DND-41 (cell line): ENCODE measurements at regions not wholly inside any gene's neighbourhood (a gene's known extent, or its start where the extent isn't known, plus 50 kb on each side); places are given as distances from the start of the nearest gene placed in this dataset.
A peak's percentile ranks its signal among the peaks of the same experiment; 100 is the strongest.
"Not testable (repeated sequence)": the region's sequence is repeated elsewhere in the genome, so short reads cannot be mapped to it uniquely, and the experiment has no call there.

Experiments used
- ATAC-seq: fragments of 200-7000 bp; cut with Tn5 transposase; 3 replicates; pipeline ENCODE4 v1.9.1; 2021; ENCODE audit warnings: low read depth; ENCODE audit not compliant: insufficient read depth
- DNase-seq: peaks from one replicate; pipeline ENCODE4 v3.0.0-alpha.2; 2020
- H2AFZ ChIP-seq: 2 replicates; pipeline ENCODE4 v1.6.0; 2012; ENCODE audit warnings: low read depth, low read length
- H3K27ac ChIP-seq: 2 replicates; pipeline ENCODE4 v1.5.1; 2012; ENCODE audit warnings: low read length, inconsistent platforms
- H3K27me3 ChIP-seq: fragments of 200-600 bp; sonication (generic); 2 replicates; pipeline ENCODE4 v1.6.0; 2012; ENCODE audit warnings: low read length, mild to moderate bottlenecking, inconsistent platforms; ENCODE audit not compliant: insufficient read depth, poor library complexity
- H3K36me3 ChIP-seq: 2 replicates; pipeline ENCODE4 v1.5.1; 2012; ENCODE audit warnings: low read length, inconsistent platforms; ENCODE audit not compliant: insufficient read depth
- H3K4me1 ChIP-seq: 2 replicates; pipeline ENCODE4 v1.5.1; 2012; ENCODE audit warnings: mild to moderate bottlenecking, low read length; ENCODE audit not compliant: insufficient read depth
- H3K4me2 ChIP-seq: 2 replicates; pipeline ENCODE4 v1.6.0; 2012; ENCODE audit warnings: mild to moderate bottlenecking, moderate library complexity, low read length, inconsistent platforms; ENCODE audit not compliant: insufficient read depth
- H3K4me3 ChIP-seq, 2 experiments: fragments of 200-600 bp in 1 of 2; shearing (Covaris generic) in 1 of 2; 2 replicates each; pipeline ENCODE4 v1.5.1; 2012 to 2016; ENCODE audit warnings: inconsistent platforms in 2 of 2, low read length in 2 of 2, mild to moderate bottlenecking in 2 of 2, low read depth in 1 of 2, moderate library complexity in 1 of 2
- H3K79me2 ChIP-seq: 2 replicates; pipeline ENCODE4 v1.6.0; 2012; ENCODE audit warnings: low read length, inconsistent platforms; ENCODE audit not compliant: insufficient read depth
- H3K9ac ChIP-seq: 2 replicates; pipeline ENCODE4 v1.6.0; 2012; ENCODE audit warnings: low read depth, mild to moderate bottlenecking, inconsistent platforms, low read length, moderate library complexity
- H3K9me3 ChIP-seq: 2 replicates; pipeline ENCODE4 v1.5.1; 2012; ENCODE audit warnings: low read length, moderate library complexity, mild to moderate bottlenecking, inconsistent platforms; ENCODE audit not compliant: insufficient read depth, severe bottlenecking
- H4K20me1 ChIP-seq: 2 replicates; pipeline ENCODE4 v1.6.0; 2012; ENCODE audit warnings: low read length; ENCODE audit not compliant: insufficient read depth
- EZH2 ChIP-seq: IDR thresholded peaks from 3 replicates; pipeline ENCODE4 v1.6.1; 2012; ENCODE audit warnings: borderline replicate concordance, low read depth, mild to moderate bottlenecking, moderate library complexity, low read length, inconsistent platforms; ENCODE audit not compliant: severe bottlenecking
- TF ChIP-seq, protein P1 (sequence below): IDR thresholded peaks from 2 replicates; pipeline ENCODE4 v1.5.1; 2012; ENCODE audit warnings: borderline replicate concordance, low read length, moderate library complexity, mild to moderate bottlenecking; ENCODE audit not compliant: poor library complexity, severe bottlenecking; ENCODE audit errors: extremely low read depth

DNA sequence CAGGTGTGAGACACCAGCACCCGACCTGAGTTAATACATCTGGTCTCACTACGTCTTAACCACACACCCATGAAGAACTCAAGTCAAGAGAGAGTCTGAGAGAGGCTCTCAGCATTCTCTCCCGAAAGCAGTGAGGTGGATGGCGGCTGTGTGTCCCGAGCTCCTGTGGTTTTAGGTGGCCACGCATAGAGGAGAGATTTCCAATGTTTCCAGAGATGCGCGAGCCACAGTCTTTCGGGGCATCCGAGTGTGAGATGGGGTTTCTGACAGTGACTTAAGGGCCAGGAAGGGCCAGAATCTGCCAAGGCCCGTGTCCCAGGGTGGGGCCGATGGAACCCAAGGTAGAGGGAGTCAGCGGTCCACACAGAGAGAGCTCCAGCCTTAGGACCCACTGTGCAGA is 97.5 kb upstream of the ANKRD30BL start:
- H3K36me3 ChIP-seq, H3K4me2 ChIP-seq, DNase-seq, H3K27me3 ChIP-seq, H4K20me1 ChIP-seq, H3K79me2 ChIP-seq, ATAC-seq, H2AFZ ChIP-seq, H3K27ac ChIP-seq, H3K9ac ChIP-seq, H3K4me1 ChIP-seq, H3K4me3 ChIP-seq, H3K9me3 ChIP-seq: not testable (repeated sequence)

DNA sequence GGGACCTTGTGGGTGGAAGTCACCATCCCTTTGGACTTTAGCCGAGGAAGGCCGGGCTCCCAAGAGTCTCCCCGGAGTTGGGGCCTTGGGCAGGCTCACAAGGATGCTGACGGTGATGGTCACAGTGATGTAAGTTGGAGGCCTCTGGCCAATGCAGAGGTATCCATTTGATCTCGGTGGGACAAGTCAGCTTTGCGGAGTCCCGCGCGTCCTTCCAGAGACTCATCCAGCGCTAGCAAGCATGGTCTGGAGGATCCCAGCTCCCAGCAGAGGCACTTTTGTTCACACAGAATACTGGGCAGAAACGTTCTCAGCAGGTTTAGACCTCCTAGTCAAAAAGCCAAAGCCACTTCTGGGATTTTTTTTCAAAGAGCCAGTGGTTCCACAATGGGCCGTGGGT is 103.8 kb upstream of the ANKRD30BL start:
- ATAC-seq, H3K9ac ChIP-seq, H3K36me3 ChIP-seq, H3K4me2 ChIP-seq, H3K79me2 ChIP-seq, H3K27ac ChIP-seq, H2AFZ ChIP-seq, DNase-seq, H3K4me1 ChIP-seq, H3K9me3 ChIP-seq, H3K27me3 ChIP-seq, H4K20me1 ChIP-seq, H3K4me3 ChIP-seq: not testable (repeated sequence)

DNA sequence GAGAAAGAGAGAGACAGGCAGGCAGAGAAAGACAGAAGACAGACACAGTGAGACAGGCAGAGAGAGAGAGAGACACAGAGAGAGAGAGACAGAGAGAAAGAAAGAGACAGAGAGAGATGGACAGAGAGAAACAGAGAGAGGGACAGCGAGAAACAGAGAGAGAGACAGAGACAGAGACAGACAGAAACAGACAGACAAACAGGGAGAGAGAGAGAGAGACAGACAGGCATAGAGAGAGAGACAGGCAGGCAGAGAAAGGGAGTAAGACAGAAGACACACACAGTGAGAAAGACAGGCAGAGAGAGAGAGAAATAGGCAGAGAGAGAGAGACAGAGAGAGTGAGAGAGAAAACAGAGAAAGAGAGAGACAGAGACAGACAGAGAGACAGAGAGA is 105.3 kb upstream of the ANKRD30BL start:
- no peak overlapping the region for H3K4me2 ChIP-seq
- no peak overlapping the region for H3K4me3 ChIP-seq
- no peaks in the 10 kb centered on the region for H3K36me3 ChIP-seq
- no peak for TF ChIP-seq EZH2
- TF ChIP-seq, protein P1, sequence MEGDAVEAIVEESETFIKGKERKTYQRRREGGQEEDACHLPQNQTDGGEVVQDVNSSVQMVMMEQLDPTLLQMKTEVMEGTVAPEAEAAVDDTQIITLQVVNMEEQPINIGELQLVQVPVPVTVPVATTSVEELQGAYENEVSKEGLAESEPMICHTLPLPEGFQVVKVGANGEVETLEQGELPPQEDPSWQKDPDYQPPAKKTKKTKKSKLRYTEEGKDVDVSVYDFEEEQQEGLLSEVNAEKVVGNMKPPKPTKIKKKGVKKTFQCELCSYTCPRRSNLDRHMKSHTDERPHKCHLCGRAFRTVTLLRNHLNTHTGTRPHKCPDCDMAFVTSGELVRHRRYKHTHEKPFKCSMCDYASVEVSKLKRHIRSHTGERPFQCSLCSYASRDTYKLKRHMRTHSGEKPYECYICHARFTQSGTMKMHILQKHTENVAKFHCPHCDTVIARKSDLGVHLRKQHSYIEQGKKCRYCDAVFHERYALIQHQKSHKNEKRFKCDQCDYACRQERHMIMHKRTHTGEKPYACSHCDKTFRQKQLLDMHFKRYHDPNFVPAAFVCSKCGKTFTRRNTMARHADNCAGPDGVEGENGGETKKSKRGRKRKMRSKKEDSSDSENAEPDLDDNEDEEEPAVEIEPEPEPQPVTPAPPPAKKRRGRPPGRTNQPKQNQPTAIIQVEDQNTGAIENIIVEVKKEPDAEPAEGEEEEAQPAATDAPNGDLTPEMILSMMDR: no peak
- no peaks in the 10 kb centered on the region for H3K9me3 ChIP-seq
- H3K4me1 ChIP-seq: peaks cover 14% of the 10 kb centered on the region
- H3K79me2 ChIP-seq: no peaks in the 10 kb centered on the region
- no peak overlapping the region for H2AFZ ChIP-seq
- no peak overlapping the region for H3K27ac ChIP-seq
- no peak overlapping the region for H3K9ac ChIP-seq
- ATAC-seq (no peak), DNase-seq (no peak)
- H4K20me1 ChIP-seq: no peaks in the 10 kb centered on the region
- no peaks in the 10 kb centered on the region for H3K27me3 ChIP-seq

DNA sequence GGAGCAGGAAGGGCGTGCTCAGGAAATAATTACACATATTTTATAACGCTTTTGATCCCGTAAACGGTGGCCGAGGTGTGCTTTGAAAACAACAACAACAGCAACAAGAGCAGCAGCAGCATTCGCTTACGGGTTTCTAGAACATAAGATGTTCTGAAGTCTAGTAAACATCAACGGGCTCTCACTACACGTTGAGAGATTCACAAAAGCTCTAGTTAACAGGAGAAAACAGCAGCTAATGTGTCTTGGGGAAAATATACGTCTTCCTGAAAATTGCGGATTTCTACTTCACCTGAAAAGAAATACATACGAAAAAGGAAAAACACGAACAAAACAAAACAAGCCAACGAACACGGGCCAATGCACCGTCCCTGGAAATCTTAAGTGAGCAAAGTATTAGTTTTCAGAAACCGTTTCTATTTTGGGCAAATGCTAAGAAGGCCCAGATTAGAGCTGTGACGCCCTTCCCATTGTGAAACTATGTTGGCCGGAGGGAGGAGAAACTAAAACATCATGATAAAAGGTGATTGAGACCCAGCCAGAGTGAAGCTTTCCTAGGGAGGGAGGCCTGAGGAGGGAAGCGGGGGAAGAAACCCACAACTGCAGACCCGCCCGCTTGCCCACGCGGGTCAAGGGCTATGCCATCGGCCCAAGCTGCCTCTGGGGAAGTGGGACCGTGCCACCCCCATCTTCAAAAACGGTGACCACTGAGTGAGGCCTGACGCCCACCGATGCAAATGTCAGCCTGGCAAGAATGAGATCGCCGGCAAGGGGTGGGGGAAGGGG is 105.9 kb upstream of the ANKRD30BL start:
- peaks cover 14% of the 10 kb centered on the region for H3K4me1 ChIP-seq
- H3K27me3 ChIP-seq, H3K36me3 ChIP-seq, ATAC-seq, H3K4me3 ChIP-seq, H3K4me2 ChIP-seq, H4K20me1 ChIP-seq, H3K9me3 ChIP-seq, H3K79me2 ChIP-seq, H2AFZ ChIP-seq, H3K9ac ChIP-seq, H3K27ac ChIP-seq, DNase-seq: not testable (repeated sequence)

DNA sequence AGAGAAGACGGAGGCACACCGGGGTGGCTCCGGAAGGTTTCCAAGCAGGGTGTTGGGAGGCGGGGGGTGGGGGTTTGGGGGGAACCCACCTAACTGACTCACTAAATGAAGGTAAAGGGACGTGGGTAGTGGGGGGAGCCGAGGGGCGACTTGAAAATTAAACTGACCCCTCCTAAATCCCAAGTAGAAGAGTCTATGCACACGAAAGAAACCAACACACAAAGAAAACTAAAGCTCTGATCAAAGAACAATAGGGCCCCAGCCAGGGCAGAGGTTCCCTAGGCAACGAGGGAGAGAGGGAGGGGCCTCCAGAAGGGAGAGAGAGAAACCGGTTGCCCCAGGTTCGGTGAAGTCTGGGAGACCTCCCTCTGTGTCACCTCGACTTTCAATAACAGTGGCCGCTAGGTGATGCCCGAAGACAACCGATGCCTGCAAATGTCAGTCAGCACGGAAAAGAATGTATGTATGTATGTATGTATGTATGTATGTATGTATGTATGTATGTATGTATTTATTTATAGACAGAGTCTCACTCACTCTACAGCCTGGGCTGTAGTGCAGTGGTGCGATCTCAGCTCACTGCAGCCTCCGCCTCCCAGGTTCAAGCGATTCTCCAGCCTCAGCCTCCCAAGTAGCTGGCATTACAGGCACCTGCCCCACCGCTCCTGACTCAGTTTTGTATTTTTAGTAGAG is 106.7 kb upstream of the ANKRD30BL start:
- not testable (repeated sequence) for H3K36me3 ChIP-seq, H3K9me3 ChIP-seq, H3K27me3 ChIP-seq, H3K4me3 ChIP-seq, ATAC-seq, H3K79me2 ChIP-seq, H3K9ac ChIP-seq, H3K27ac ChIP-seq, H2AFZ ChIP-seq, H4K20me1 ChIP-seq, H3K4me2 ChIP-seq
- peak; percentile 41 for DNase-seq
- peaks cover 14% of the 10 kb centered on the region for H3K4me1 ChIP-seq
